ENCODE measurements at regions not wholly inside any gene's neighbourhood (a gene's known extent, or its start where the extent isn't known, plus 50 kb on each side); places are given as distances from the start of the nearest gene placed in this dataset.

GRCh38 chr2:41719756-41720155 lies 328.1 kb upstream of the PKDCC start:
- TF ChIP-seq CTCF (IDR thresholded peaks at IDR 0.05 in 8 of 11, conservative IDR thresholded peaks at IDR 0.05 in 3 of 11) (no peak), POLR2AphosphoS5 (IDR thresholded peaks at IDR 0.05) (no peak)
